ENCODE measurements at regions not wholly inside any gene's neighbourhood (a gene's known extent, or its start where the extent isn't known, plus 50 kb on each side); places are given as distances from the start of the nearest gene placed in this dataset.

- ATAC-seq (no peak), DNase-seq (ENCODE audit: low read depth, low spot score) (no peak)
- Histone ChIP-seq H4K20me1 (ENCODE audit: insufficient read depth) (no peaks in the 10 kb centered on the region), H3K9ac (ENCODE audit: low read length) (no peak overlapping the region), H3K9me3 (ENCODE audit: control insufficient read depth in 1 of 2, insufficient read depth in 1 of 2, low read depth in 1 of 2, low read length in 2 of 2) (no peaks in the 10 kb centered on the region), H3K27me3 (ENCODE audit: insufficient read depth, low read length) (no peaks in the 10 kb centered on the region), H2AFZ (ENCODE audit: low read depth, low read length, poor library complexity, severe bottlenecking) (no peak overlapping the region), H3K36me3 (ENCODE audit: control insufficient read depth in 1 of 2, insufficient read depth in 2 of 2, low read length in 2 of 2) (no peaks in the 10 kb centered on the region), H3K79me2 (ENCODE audit: insufficient read depth, low read length) (no peaks in the 10 kb centered on the region), H3K4me2 (ENCODE audit: low read length) (no peak overlapping the region), H3K27ac (ENCODE audit: low read depth, low read length) (no peak overlapping the region), H3K9me2 (ENCODE audit: insufficient read depth) (no peaks in the 10 kb centered on the region), H3K4me1 (ENCODE audit: control insufficient read depth in 1 of 2, insufficient read depth in 2 of 2, low read length in 2 of 2) (peaks cover 0 to 8% of the 10 kb centered on the region in 2 experiments; a peak in 3 of 4 replicates), H3K4me3 (replicated peaks in 1 of 2; ENCODE audit: low read depth in 1 of 2, low read length in 2 of 2) (no peak overlapping the region)
- intact Hi-C loops (cut with micrococcal nuclease) = no loop called here
- TF ChIP-seq SRF (IDR thresholded peaks at IDR 0.05; ENCODE audit: low read depth) (no peak), ELF1 (IDR thresholded peaks at IDR 0.05; ENCODE audit: borderline replicate concordance, low read depth) (no peak), RAD21 (IDR thresholded peaks at IDR 0.05; ENCODE audit: low read depth) (no peak), TCF7L2 (IDR thresholded peaks at IDR 0.05; ENCODE audit: borderline replicate concordance, extremely low read depth, insufficient read depth, insufficient read length) (no peak), EZH2 (IDR thresholded peaks at IDR 0.05) (no peak)
- TF ChIP-seq, protein P1, sequence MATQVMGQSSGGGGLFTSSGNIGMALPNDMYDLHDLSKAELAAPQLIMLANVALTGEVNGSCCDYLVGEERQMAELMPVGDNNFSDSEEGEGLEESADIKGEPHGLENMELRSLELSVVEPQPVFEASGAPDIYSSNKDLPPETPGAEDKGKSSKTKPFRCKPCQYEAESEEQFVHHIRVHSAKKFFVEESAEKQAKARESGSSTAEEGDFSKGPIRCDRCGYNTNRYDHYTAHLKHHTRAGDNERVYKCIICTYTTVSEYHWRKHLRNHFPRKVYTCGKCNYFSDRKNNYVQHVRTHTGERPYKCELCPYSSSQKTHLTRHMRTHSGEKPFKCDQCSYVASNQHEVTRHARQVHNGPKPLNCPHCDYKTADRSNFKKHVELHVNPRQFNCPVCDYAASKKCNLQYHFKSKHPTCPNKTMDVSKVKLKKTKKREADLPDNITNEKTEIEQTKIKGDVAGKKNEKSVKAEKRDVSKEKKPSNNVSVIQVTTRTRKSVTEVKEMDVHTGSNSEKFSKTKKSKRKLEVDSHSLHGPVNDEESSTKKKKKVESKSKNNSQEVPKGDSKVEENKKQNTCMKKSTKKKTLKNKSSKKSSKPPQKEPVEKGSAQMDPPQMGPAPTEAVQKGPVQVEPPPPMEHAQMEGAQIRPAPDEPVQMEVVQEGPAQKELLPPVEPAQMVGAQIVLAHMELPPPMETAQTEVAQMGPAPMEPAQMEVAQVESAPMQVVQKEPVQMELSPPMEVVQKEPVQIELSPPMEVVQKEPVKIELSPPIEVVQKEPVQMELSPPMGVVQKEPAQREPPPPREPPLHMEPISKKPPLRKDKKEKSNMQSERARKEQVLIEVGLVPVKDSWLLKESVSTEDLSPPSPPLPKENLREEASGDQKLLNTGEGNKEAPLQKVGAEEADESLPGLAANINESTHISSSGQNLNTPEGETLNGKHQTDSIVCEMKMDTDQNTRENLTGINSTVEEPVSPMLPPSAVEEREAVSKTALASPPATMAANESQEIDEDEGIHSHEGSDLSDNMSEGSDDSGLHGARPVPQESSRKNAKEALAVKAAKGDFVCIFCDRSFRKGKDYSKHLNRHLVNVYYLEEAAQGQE (IDR thresholded peaks at IDR 0.05; ENCODE audit: low read depth) = no peak
- TF ChIP-seq, protein P2, sequence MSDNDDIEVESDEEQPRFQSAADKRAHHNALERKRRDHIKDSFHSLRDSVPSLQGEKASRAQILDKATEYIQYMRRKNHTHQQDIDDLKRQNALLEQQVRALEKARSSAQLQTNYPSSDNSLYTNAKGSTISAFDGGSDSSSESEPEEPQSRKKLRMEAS (IDR thresholded peaks at IDR 0.05) = no peak
- TF ChIP-seq, protein P3, sequence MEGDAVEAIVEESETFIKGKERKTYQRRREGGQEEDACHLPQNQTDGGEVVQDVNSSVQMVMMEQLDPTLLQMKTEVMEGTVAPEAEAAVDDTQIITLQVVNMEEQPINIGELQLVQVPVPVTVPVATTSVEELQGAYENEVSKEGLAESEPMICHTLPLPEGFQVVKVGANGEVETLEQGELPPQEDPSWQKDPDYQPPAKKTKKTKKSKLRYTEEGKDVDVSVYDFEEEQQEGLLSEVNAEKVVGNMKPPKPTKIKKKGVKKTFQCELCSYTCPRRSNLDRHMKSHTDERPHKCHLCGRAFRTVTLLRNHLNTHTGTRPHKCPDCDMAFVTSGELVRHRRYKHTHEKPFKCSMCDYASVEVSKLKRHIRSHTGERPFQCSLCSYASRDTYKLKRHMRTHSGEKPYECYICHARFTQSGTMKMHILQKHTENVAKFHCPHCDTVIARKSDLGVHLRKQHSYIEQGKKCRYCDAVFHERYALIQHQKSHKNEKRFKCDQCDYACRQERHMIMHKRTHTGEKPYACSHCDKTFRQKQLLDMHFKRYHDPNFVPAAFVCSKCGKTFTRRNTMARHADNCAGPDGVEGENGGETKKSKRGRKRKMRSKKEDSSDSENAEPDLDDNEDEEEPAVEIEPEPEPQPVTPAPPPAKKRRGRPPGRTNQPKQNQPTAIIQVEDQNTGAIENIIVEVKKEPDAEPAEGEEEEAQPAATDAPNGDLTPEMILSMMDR (IDR thresholded peaks at IDR 0.05 in 2 of 3, conservative IDR thresholded peaks at IDR 0.05 in 1 of 3; ENCODE audit: borderline replicate concordance in 1 of 3, insufficient read depth in 1 of 3, low read depth in 2 of 3, low read length in 2 of 3) = no peak
- RAD21 ChIA-PET (ENCODE audit: low non-redundant PET in 1 of 2, low total read pairs in 2 of 2, uncharacterized antibody in 2 of 2, unreplicated experiment in 2 of 2) = no interaction called here
- CTCF ChIA-PET = no interaction called here
- POLR2A ChIA-PET = no interaction called here
- no TSS peak for BruUV-seq (replicated peaks)
Measured at GRCh38 chr10:28914701-28915100, 237.4 kb downstream of the BAMBI start.

Measured in HCT116 (cell line).